PC-3 (cell line): ENCODE measurements at regions not wholly inside any gene's neighbourhood (a gene's known extent, or its start where the extent isn't known, plus 50 kb on each side); places are given as distances from the start of the nearest gene placed in this dataset.
A peak's percentile ranks its signal among the peaks of the same experiment; 100 is the strongest.

Source experiments
- ATAC-seq: fragments of 200-7000 bp; cut with Tn5 transposase; 2 replicates; pipeline ENCODE4 v1.9.1; 2020; ENCODE audit warnings: mild to moderate bottlenecking, moderate library complexity
- BruUV-seq: library from RNA; stranded (reverse); fragments of 400-500 nt; replicated peaks from 2 replicates; lab custom pipeline; 2021; lab: Mats Ljungman, UMichigan
- CTCF ChIA-PET: fragments of 300-600 bp; sonication (Branson Sonifier 250); formaldehyde crosslinking; loops from one replicate; lab custom pipeline; 2022; ENCODE audit warnings: antibody characterized with exemption; lab: Charles Lee
- POLR2A ChIA-PET: fragments of 300-600 bp; sonication (Branson Sonifier 250); formaldehyde crosslinking; loops from one replicate; lab custom pipeline; 2022; ENCODE audit warnings: antibody characterized with exemption; ENCODE audit not compliant: unreplicated experiment; lab: Charles Lee
- DNase-seq: peaks from one replicate; pipeline ENCODE4 v3.0.0-alpha.2; 2015
- H2AFZ ChIP-seq: fragments of 300-600 bp; sonication (generic); 2 replicates; pipeline ENCODE4 v1.6.0; 2016; ENCODE audit warnings: antibody characterized with exemption, low read length
- H3F3A ChIP-seq: fragments of 300-600 bp; sonication (generic); one replicate; pipeline ENCODE4 v1.6.0; 2017; ENCODE audit warnings: antibody characterized with exemption, low read length, control low read depth, mild to moderate bottlenecking; ENCODE audit not compliant: unreplicated experiment
- H3K27ac ChIP-seq: fragments of 300-600 bp; sonication (generic); 2 replicates; pipeline ENCODE4 v1.5.1; 2016; ENCODE audit warnings: mild to moderate bottlenecking, low read length
- H3K27me3 ChIP-seq: fragments of 300-600 bp; sonication (generic); 2 replicates; pipeline ENCODE4 v1.6.1; 2016; ENCODE audit warnings: low read length, mixed read lengths
- H3K36me3 ChIP-seq: fragments of 300-600 bp; sonication (generic); 2 replicates; pipeline ENCODE4 v1.6.1; 2016; ENCODE audit warnings: low read depth, mixed run types, low read length, mixed read lengths
- H3K4me1 ChIP-seq: fragments of 300-600 bp; sonication (generic); 2 replicates; pipeline ENCODE4 v1.5.1; 2016; ENCODE audit warnings: low read length; ENCODE audit not compliant: insufficient read depth
- H3K4me2 ChIP-seq: fragments of 300-600 bp; sonication (generic); 2 replicates; pipeline ENCODE4 v1.6.0; 2016; ENCODE audit warnings: low read length
- H3K4me3 ChIP-seq: fragments of 300-600 bp; sonication (generic); 2 replicates; pipeline ENCODE4 v1.5.1; 2016; ENCODE audit warnings: mild to moderate bottlenecking, low read length, mixed read lengths
- H3K79me2 ChIP-seq: fragments of 300-600 bp; sonication (generic); 2 replicates; pipeline ENCODE4 v1.6.1; 2017; ENCODE audit warnings: low read length, mixed read lengths
- H3K9ac ChIP-seq: fragments of 300-600 bp; sonication (generic); 2 replicates; pipeline ENCODE4 v1.6.0; 2016; ENCODE audit warnings: mild to moderate bottlenecking, low read length
- H3K9me2 ChIP-seq: fragments of 300-600 bp; sonication (generic); replicated peaks from 2 replicates; pipeline ENCODE4 v1.6.1; 2016; ENCODE audit warnings: mixed run types, low read length, mixed read lengths
- H3K9me3 ChIP-seq: fragments of 300-600 bp; sonication (generic); 2 replicates; pipeline ENCODE4 v1.6.1; 2016; ENCODE audit warnings: low read length, mixed read lengths
- H4K20me1 ChIP-seq: fragments of 300-600 bp; sonication (generic); 2 replicates; pipeline ENCODE4 v1.6.1; 2016; ENCODE audit warnings: low read length, mixed read lengths
- CTCF ChIP-seq: fragments of 300-600 bp; sonication (generic); conservative IDR thresholded peaks from 2 replicates; pipeline ENCODE4 v1.5.1; 2017; ENCODE audit warnings: antibody characterized with exemption, low read depth, mild to moderate bottlenecking, low read length
- EZH2 ChIP-seq: fragments of 300-600 bp; sonication (generic); IDR thresholded peaks from one replicate; pipeline ENCODE4 v1.6.1; 2017; ENCODE audit warnings: antibody characterized with exemption, mild to moderate bottlenecking, low read length; ENCODE audit not compliant: unreplicated experiment
- EZH2phosphoT487 ChIP-seq: fragments of 300-600 bp; sonication (generic); IDR thresholded peaks from 2 replicates; pipeline ENCODE4 v1.6.1; 2018; ENCODE audit warnings: mild to moderate bottlenecking, antibody characterized with exemption, low read length, borderline replicate concordance
- intact Hi-C: fragments of 100-400 bp; cut with micrococcal nuclease; formaldehyde crosslinking; loops from 2 replicates; pipeline ENCODE4 v1.9.0; 2023

DNA sequence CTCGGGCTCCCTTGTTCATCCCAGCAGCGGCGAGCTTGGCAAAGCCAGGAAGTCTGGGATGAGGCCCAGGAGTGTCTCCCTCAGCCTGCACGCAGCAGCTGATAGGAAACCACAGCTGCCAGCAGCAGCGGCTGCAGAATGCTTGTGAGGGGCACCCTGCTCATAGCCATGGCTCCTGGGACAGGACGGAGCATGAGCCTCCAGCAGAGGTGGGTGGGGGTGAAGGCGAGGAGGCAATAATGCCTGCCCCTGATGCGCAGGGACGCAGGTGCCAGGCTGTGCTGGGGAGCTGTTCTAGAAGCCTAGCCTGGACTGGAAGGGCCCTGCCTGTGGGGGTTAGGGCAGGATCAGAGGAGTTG is 157.9 kb downstream of the CD83 start:
- BruUV-seq = no TSS peak
- intact Hi-C loops = loop anchor here (10.0 kb wide), 1 partner anchor 469 kb away; no protein-coding TSS in a partner anchor
- H3F3A ChIP-seq = peaks cover 8% of the 10 kb centered on the region
- no peak for TF ChIP-seq CTCF
- H3K4me1 ChIP-seq = peaks cover 46% of the 10 kb centered on the region
- peak overlapping the region; percentile 100 for H3K27ac ChIP-seq
- H3K9me2 ChIP-seq = no peaks in the 10 kb centered on the region
- ChIA-PET POLR2A (no interaction called here), CTCF (no interaction called here)
- H4K20me1 ChIP-seq = no peaks in the 10 kb centered on the region
- DNase-seq (no peak), ATAC-seq (no peak)
- no peak overlapping the region for H3K4me3 ChIP-seq
- no peaks in the 10 kb centered on the region for H3K79me2 ChIP-seq
- peak overlapping the region; percentile 57; the same call in 1 of the 2 replicates for H3K9ac ChIP-seq
- no peaks in the 10 kb centered on the region for H3K27me3 ChIP-seq
- peaks cover 16% of the 10 kb centered on the region for H3K9me3 ChIP-seq
- no peak overlapping the region for H3K4me2 ChIP-seq
- no peak overlapping the region for H2AFZ ChIP-seq
- H3K36me3 ChIP-seq = peaks cover 13% of the 10 kb centered on the region

- Histone ChIP-seq H3F3A (peaks cover 6% of the 10 kb centered on the region), H4K20me1 (no peaks in the 10 kb centered on the region), H3K27me3 (no peaks in the 10 kb centered on the region), H2AFZ (no peak overlapping the region), H3K9me2 (no peaks in the 10 kb centered on the region), H3K9me3 (peaks cover 16% of the 10 kb centered on the region), H3K9ac (no peak overlapping the region), H3K4me3 (no peak overlapping the region), H3K4me1 (peaks cover 42% of the 10 kb centered on the region), H3K4me2 (no peak overlapping the region), H3K79me2 (no peaks in the 10 kb centered on the region), H3K27ac (no peak overlapping the region), H3K36me3 (peaks cover 13% of the 10 kb centered on the region)
- intact Hi-C loops = loop anchor here (10.0 kb wide), 1 partner anchor 469 kb away; no protein-coding TSS in a partner anchor
- DNase-seq (no peak), ATAC-seq (no peak)
- TF ChIP-seq EZH2phosphoT487 = no peak
- no peak for TF ChIP-seq EZH2
- no peak for TF ChIP-seq CTCF
- CTCF ChIA-PET = no interaction called here
- POLR2A ChIA-PET = no interaction called here
- BruUV-seq = no TSS peak
These were observed 158.5 kb downstream of the CD83 start for GRCh38 chr6:14276071-14276470.

DNA sequence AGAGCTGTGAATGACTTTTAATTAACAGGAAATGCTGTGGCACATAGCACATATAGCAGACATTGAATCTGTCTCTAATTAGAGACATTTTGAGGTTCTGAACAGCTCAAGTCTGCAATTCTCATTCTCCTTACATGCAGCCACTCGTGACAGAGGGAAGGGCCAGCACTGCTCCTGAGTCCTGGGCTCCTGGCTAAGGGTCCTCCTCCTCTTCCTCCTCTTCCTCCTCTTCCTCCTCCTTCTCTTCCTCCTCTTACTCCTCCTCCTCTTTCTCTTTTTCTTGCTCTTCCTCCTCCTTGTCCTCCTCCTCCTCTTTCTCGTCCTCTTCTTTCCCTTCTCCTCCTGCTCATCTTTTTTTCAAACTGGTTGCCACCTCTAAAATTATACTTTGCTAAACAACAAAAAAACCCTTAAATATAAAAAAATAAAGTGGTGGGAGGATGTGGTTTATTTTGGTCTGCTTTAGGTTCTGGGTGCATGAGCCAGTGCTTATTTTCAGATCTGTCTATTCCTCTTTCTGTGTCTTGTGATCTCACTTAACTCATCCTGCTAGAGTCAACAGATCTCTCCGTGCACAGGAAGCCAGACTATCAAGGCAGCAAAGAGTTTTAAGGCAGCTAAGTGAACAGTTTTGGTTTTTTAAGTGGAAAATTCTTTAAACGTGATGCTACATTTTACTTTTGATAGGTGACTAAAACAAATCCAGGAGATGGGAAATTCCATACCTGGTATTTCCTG is 159.3 kb downstream of the CD83 start:
- CTCF ChIA-PET = no interaction called here
- no peaks in the 10 kb centered on the region for H3K9me2 ChIP-seq
- no peaks in the 10 kb centered on the region for H3K27me3 ChIP-seq
- H4K20me1 ChIP-seq = no peaks in the 10 kb centered on the region
- POLR2A ChIA-PET = interaction anchor here (0.6 kb wide), 1 partner anchor 1035 kb away, joined by 3 read pairs; no protein-coding TSS in a partner anchor
- H3K4me3 ChIP-seq = no peak overlapping the region
- peaks cover 16% of the 10 kb centered on the region for H3K9me3 ChIP-seq
- H2AFZ ChIP-seq = no peak overlapping the region
- BruUV-seq = no TSS peak
- DNase-seq (no peak), ATAC-seq (0 out of 2 replicates have a peak, but pooled peaks have one; percentile 24)
- intact Hi-C loops = loop anchor here (10.0 kb wide), 1 partner anchor 468 kb away; no protein-coding TSS in a partner anchor
- H3K4me2 ChIP-seq = no peak overlapping the region
- peaks cover under 1% of the 10 kb centered on the region for H3F3A ChIP-seq
- no peaks in the 10 kb centered on the region for H3K79me2 ChIP-seq
- no peak overlapping the region for H3K9ac ChIP-seq
- TF ChIP-seq CTCF = no peak
- TF ChIP-seq EZH2 = no peak
- no peak for TF ChIP-seq EZH2phosphoT487
- peaks cover 13% of the 10 kb centered on the region for H3K36me3 ChIP-seq
- H3K27ac ChIP-seq = no peak overlapping the region
- H3K4me1 ChIP-seq = peaks cover 36% of the 10 kb centered on the region
